Natural killer cell (primary cell): ENCODE measurements at regions not wholly inside any gene's neighbourhood (a gene's known extent, or its start where the extent isn't known, plus 50 kb on each side); places are given as distances from the start of the nearest gene placed in this dataset.

Experiments
- ATAC-seq, 3 donors: fragments of 150-1000 bp in 2 of 3; fragments of 200-7000 bp in 1 of 3; cut with Tn5 transposase; 1 replicate in 1 of 3; 2 replicates in 2 of 3; pipeline ENCODE4 v1.10.0; 2021; ENCODE audit warnings: mild to moderate bottlenecking in 2 of 3, moderate library complexity in 2 of 3
- DNase-seq, 2 donors: peaks; one replicate each; pipeline versions ENCODE4 v3.0.0 to v3.0.0-alpha.2; 2013 to 2021; ENCODE audit warnings: mixed read lengths in 1 of 2
- H3K27ac ChIP-seq: one replicate; pipeline ENCODE4 v1.5.1; 2013; ENCODE audit warnings: mild to moderate bottlenecking, low read length
- H3K27me3 ChIP-seq: one replicate; pipeline ENCODE4 v1.6.1; 2013; ENCODE audit warnings: low read length; ENCODE audit not compliant: control insufficient read depth, insufficient read depth
- H3K36me3 ChIP-seq: one replicate; pipeline ENCODE4 v1.6.1; 2013; ENCODE audit warnings: low read length; ENCODE audit not compliant: control insufficient read depth, insufficient read depth
- H3K4me1 ChIP-seq: one replicate; pipeline ENCODE4 v1.6.1; 2013; ENCODE audit warnings: low read length; ENCODE audit not compliant: control insufficient read depth, insufficient read depth
- H3K4me3 ChIP-seq: one replicate; pipeline ENCODE4 v1.5.1; 2013; ENCODE audit warnings: low read length
- H3K9me3 ChIP-seq: one replicate; pipeline ENCODE4 v1.6.1; 2013; ENCODE audit warnings: low read length; ENCODE audit not compliant: control insufficient read depth, insufficient read depth
- H3K27ac Mint-ChIP-seq, 2 donors: one replicate each; pipeline ENCODE4 v1.8.0; 2022; ENCODE audit warnings: mild to moderate bottlenecking in 2 of 2, mixed read lengths in 2 of 2, moderate library complexity in 1 of 2
- H3K27me3 Mint-ChIP-seq, 2 donors: one replicate each; pipeline ENCODE4 v1.8.0; 2022; ENCODE audit warnings: low read depth in 2 of 2, mixed read lengths in 2 of 2
- H3K36me3 Mint-ChIP-seq: one replicate; pipeline ENCODE4 v1.8.0; 2022; ENCODE audit warnings: mixed read lengths
- H3K4me1 Mint-ChIP-seq, 2 donors: one replicate each; pipeline ENCODE4 v1.8.0; 2022; ENCODE audit warnings: mixed read lengths in 2 of 2
- H3K4me3 Mint-ChIP-seq: one replicate; pipeline ENCODE4 v1.8.0; 2022; ENCODE audit warnings: mild to moderate bottlenecking, moderate library complexity, mixed read lengths
- H3K9me3 Mint-ChIP-seq, 2 donors: one replicate each; pipeline ENCODE4 v1.8.0; 2022; ENCODE audit warnings: mixed read lengths in 2 of 2
- WGBS: methylation state at CpG from one replicate; pipeline ENCODE4 v1.1.7; 2013; ENCODE audit warnings: missing lambda C conversion rate; ENCODE audit not compliant: insufficient coverage; 5-methylcytosine and 5-hydroxymethylcytosine counted together
- intact Hi-C: fragments of 100-400 bp; cut with micrococcal nuclease; formaldehyde crosslinking; loops from one replicate; pipeline ENCODE4 v1.14.2; 2022
- TF ChIP-seq, protein P1 (sequence below): fragments of 200-600 bp; IDR thresholded peaks from one replicate; pipeline ENCODE4 v1.8.0; 2022; ENCODE audit warnings: antibody characterized with exemption

DNA sequence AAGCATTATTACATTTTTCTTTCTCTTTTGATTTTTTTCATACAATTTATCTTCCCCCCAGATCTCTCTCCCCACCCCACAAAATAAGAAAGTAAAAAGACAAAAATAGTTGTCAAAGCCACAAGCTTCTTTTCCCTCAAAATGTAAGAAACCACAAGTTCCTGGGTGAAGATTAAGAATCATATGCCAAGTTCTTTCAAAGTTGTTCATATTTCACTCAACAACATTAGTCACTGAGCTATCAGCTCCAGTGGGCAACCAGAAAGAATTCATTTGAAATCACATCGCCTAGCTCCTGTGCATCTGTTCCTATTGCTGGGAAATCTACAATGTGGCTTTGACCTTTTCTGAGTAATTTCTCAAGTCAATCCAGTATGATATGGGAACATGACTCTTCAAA, 681.6 kb upstream of the ARPP21 start:
- Mint-ChIP-seq H3K27ac (no peak overlapping the region), H3K4me1 (no peaks in the 10 kb centered on the region), H3K9me3 (peaks cover 14% of the 10 kb centered on the region in 2 donors), H3K36me3 (no peaks in the 10 kb centered on the region), H3K27me3 (no peaks in the 10 kb centered on the region), H3K4me3 (no peak overlapping the region)
- TF ChIP-seq, protein P1, sequence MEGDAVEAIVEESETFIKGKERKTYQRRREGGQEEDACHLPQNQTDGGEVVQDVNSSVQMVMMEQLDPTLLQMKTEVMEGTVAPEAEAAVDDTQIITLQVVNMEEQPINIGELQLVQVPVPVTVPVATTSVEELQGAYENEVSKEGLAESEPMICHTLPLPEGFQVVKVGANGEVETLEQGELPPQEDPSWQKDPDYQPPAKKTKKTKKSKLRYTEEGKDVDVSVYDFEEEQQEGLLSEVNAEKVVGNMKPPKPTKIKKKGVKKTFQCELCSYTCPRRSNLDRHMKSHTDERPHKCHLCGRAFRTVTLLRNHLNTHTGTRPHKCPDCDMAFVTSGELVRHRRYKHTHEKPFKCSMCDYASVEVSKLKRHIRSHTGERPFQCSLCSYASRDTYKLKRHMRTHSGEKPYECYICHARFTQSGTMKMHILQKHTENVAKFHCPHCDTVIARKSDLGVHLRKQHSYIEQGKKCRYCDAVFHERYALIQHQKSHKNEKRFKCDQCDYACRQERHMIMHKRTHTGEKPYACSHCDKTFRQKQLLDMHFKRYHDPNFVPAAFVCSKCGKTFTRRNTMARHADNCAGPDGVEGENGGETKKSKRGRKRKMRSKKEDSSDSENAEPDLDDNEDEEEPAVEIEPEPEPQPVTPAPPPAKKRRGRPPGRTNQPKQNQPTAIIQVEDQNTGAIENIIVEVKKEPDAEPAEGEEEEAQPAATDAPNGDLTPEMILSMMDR: no peak
- Histone ChIP-seq H3K27ac (no peak overlapping the region), H3K4me1 (no peaks in the 10 kb centered on the region), H3K27me3 (no peaks in the 10 kb centered on the region), H3K4me3 (no peak overlapping the region), H3K9me3 (peaks cover 8% of the 10 kb centered on the region), H3K36me3 (no peaks in the 10 kb centered on the region)
- ATAC-seq (no peak), DNase-seq (no peak)
- intact Hi-C loops: no loop called here
- WGBS: 45% methylated on average over 1 of the region's 1 CpG

DNA sequence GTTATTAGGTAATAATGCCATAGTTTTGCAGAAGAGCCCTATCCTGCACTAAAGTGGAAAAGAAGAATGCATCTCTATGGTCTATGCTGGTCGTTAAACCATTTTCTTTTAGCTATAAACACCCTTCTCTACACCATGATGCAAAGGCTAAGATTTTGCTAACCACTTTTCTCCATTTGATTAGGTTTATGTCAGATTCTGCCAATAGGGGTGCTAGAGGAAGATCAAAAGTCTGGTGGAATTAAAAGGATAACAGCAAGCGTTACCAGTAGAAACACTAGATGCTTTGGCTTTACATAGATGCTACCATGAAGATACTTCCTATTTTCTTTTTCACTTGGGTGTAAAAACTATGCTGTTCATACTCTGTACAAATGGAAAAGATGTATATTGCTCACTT, 669.8 kb upstream of the ARPP21 start:
- Mint-ChIP-seq H3K27me3 (no peaks in the 10 kb centered on the region), H3K4me1 (no peaks in the 10 kb centered on the region), H3K9me3 (peaks cover 10% of the 10 kb centered on the region in 2 donors), H3K4me3 (no peak overlapping the region), H3K27ac (no peak overlapping the region), H3K36me3 (no peaks in the 10 kb centered on the region)
- Histone ChIP-seq H3K36me3 (no peaks in the 10 kb centered on the region), H3K4me3 (no peak overlapping the region), H3K9me3 (no peaks in the 10 kb centered on the region), H3K27ac (no peak overlapping the region), H3K4me1 (no peaks in the 10 kb centered on the region), H3K27me3 (no peaks in the 10 kb centered on the region)
- intact Hi-C loops: no loop called here
- DNase-seq (no peak), ATAC-seq (no peak)
- 86% methylated on average over 1 of the region's 2 CpGs for WGBS
- TF ChIP-seq, protein P1: no peak

DNA sequence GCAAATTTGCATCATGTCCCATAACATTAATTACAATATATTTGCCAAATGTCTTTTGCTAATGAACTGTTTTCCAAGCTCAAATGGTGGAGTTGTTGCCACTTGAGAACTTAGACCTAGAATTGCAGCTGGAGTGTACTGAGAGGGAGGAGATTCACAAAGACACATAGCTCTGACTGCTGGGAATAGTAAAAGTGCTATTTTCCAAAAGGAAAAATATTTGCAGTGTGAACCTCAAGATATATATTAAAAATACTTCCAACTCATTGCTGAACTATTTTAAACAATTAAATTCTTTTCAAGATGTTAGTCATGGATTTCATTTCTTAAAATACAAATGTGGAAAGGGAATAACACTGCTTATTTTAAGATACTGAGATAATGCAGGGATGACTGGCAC, 666.8 kb upstream of the ARPP21 start:
- intact Hi-C loops: no loop called here
- H3K9me3 ChIP-seq: no peaks in the 10 kb centered on the region
- Mint-ChIP-seq H3K27me3 (no peaks in the 10 kb centered on the region), H3K4me3 (no peak overlapping the region), H3K4me1 (no peaks in the 10 kb centered on the region), H3K36me3 (no peaks in the 10 kb centered on the region), H3K9me3 (peaks cover 5 to 11% of the 10 kb centered on the region in 2 donors), H3K27ac (no peak overlapping the region)
- no peak for ATAC-seq
- TF ChIP-seq, protein P1: no peak
- no peaks in the 10 kb centered on the region for H3K4me1 ChIP-seq
- no peak for DNase-seq
- H3K4me3 ChIP-seq: no peak overlapping the region
- no peak overlapping the region for H3K27ac ChIP-seq
- no peaks in the 10 kb centered on the region for H3K27me3 ChIP-seq
- H3K36me3 ChIP-seq: no peaks in the 10 kb centered on the region

DNA sequence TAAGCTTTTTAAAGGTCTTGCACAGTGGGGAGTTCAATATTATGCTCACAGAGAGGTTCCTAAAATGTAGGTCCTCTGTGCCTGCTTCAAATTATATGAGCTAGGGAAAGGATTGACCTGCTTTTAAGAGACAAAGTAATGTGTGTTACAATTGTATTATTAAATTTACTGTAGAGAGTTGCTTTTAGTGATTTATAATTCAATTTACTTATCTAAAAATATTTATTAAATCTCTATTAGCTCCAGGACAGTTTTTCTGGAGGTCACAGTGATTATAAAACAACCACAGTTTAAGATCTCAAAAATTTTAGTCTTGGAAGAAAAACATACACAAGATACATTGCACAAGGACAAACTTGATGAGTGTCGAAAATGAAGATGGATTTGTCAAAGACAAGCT, 665.7 kb upstream of the ARPP21 start:
- no peaks in the 10 kb centered on the region for H3K36me3 ChIP-seq
- H3K27ac Mint-ChIP-seq: no peak overlapping the region
- no peaks in the 10 kb centered on the region for H3K9me3 ChIP-seq
- DNase-seq (no peak), ATAC-seq (no peak)
- no peak overlapping the region for H3K4me3 ChIP-seq
- WGBS: 100% methylated on average over 1 of the region's 1 CpG
- peaks cover 14 to 15% of the 10 kb centered on the region in 2 donors for H3K9me3 Mint-ChIP-seq
- peaks cover 5% of the 10 kb centered on the region for H3K36me3 Mint-ChIP-seq
- no peak overlapping the region for H3K4me3 Mint-ChIP-seq
- H3K27me3 Mint-ChIP-seq: no peaks in the 10 kb centered on the region
- no peaks in the 10 kb centered on the region for H3K4me1 ChIP-seq
- no peak overlapping the region for H3K27ac ChIP-seq
- H3K4me1 Mint-ChIP-seq: no peaks in the 10 kb centered on the region
- TF ChIP-seq, protein P1: no peak
- intact Hi-C loops: no loop called here
- no peaks in the 10 kb centered on the region for H3K27me3 ChIP-seq
